ENCODE measurements at regions not wholly inside any gene's neighbourhood (a gene's known extent, or its start where the extent isn't known, plus 50 kb on each side); places are given as distances from the start of the nearest gene placed in this dataset.

GRCh38 chr6:137800762-137801161, 66.3 kb upstream of the TNFAIP3 start:
- no peak for TF ChIP-seq POLR2AphosphoS5 (IDR thresholded peaks at IDR 0.05; ENCODE audit: low read depth, low read length)
- no peak for TF ChIP-seq TCF7L2 (IDR thresholded peaks at IDR 0.05; ENCODE audit: low read depth, low read length)

All from Panc1 (cell line).